ENCODE measurements at regions not wholly inside any gene's neighbourhood (a gene's known extent, or its start where the extent isn't known, plus 50 kb on each side); places are given as distances from the start of the nearest gene placed in this dataset.

DNA sequence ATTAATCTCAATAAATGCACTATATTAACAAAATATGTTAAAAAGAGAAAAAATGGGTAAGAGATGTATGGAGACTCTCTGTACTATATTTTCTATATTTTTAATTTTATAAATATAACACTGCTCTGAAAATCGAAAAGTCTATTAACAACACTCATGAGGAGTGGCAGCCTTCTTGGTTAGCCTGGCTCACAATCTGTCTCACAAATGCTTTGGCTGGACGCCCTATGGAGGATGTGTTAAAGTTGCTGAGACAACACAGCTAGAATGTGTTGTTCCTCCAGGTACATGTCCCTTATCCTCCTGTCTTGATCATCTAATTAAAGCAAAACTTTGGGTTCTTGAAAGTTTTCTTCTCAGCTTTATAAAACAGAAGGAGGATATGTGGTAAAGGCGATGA, 396.6 kb upstream of the PCDH20 start:
- TF ChIP-seq EZH2phosphoT487 (IDR thresholded peaks at IDR 0.05; ENCODE audit: low read depth, severe bottlenecking, unreplicated experiment), result no peak
- TF ChIP-seq, protein P1, sequence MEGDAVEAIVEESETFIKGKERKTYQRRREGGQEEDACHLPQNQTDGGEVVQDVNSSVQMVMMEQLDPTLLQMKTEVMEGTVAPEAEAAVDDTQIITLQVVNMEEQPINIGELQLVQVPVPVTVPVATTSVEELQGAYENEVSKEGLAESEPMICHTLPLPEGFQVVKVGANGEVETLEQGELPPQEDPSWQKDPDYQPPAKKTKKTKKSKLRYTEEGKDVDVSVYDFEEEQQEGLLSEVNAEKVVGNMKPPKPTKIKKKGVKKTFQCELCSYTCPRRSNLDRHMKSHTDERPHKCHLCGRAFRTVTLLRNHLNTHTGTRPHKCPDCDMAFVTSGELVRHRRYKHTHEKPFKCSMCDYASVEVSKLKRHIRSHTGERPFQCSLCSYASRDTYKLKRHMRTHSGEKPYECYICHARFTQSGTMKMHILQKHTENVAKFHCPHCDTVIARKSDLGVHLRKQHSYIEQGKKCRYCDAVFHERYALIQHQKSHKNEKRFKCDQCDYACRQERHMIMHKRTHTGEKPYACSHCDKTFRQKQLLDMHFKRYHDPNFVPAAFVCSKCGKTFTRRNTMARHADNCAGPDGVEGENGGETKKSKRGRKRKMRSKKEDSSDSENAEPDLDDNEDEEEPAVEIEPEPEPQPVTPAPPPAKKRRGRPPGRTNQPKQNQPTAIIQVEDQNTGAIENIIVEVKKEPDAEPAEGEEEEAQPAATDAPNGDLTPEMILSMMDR (IDR thresholded peaks at IDR 0.05; ENCODE audit: poor library complexity), result no peak

Data from hepatocyte (in vitro differentiated cells).